Parathyroid adenoma (tissue), 2 donors: ENCODE measurements at regions not wholly inside any gene's neighbourhood (a gene's known extent, or its start where the extent isn't known, plus 50 kb on each side); places are given as distances from the start of the nearest gene placed in this dataset.

ENCODE experiments used
- H2AFZ ChIP-seq: fragments of 300-600 bp; sonication (generic); one replicate; pipeline ENCODE4 v1.7.0; 2017; ENCODE audit warnings: antibody characterized with exemption, mild to moderate bottlenecking
- H3K27ac ChIP-seq: fragments of 300-600 bp; sonication (generic); one replicate; pipeline ENCODE4 v1.7.0; 2017
- H3K27me3 ChIP-seq: fragments of 300-600 bp; sonication (generic); one replicate; pipeline ENCODE4 v1.7.0; 2017; ENCODE audit warnings: low read length; ENCODE audit not compliant: control insufficient read depth, insufficient read depth
- H3K36me3 ChIP-seq: fragments of 300-600 bp; sonication (generic); one replicate; pipeline ENCODE4 v1.7.0; 2017; ENCODE audit warnings: low read length; ENCODE audit not compliant: control insufficient read depth, insufficient read depth
- H3K4me1 ChIP-seq: fragments of 300-600 bp; sonication (generic); one replicate; pipeline ENCODE4 v1.7.0; 2017; ENCODE audit warnings: control low read depth
- H3K4me2 ChIP-seq: fragments of 300-600 bp; sonication (generic); one replicate; pipeline ENCODE4 v1.7.0; 2017; ENCODE audit warnings: low read length
- H3K4me3 ChIP-seq: fragments of 300-600 bp; sonication (generic); one replicate; pipeline ENCODE4 v1.7.0; 2017; ENCODE audit warnings: low read depth, low read length
- H3K79me2 ChIP-seq: fragments of 300-600 bp; sonication (generic); one replicate; pipeline ENCODE4 v1.7.0; 2017; ENCODE audit warnings: control low read depth
- H3K9ac ChIP-seq: fragments of 300-600 bp; sonication (generic); one replicate; pipeline ENCODE4 v1.7.0; 2017; ENCODE audit warnings: mild to moderate bottlenecking
- H3K9me3 ChIP-seq: fragments of 300-600 bp; sonication (generic); one replicate; pipeline ENCODE4 v1.7.0; 2017; ENCODE audit warnings: low read length; ENCODE audit not compliant: control insufficient read depth
- TF ChIP-seq, protein P1 (sequence below): fragments of 300-600 bp; sonication (generic); IDR thresholded peaks from one replicate; pipeline ENCODE4 v1.7.0; 2017; ENCODE audit warnings: antibody characterized with exemption, mild to moderate bottlenecking
- donor health status: primary hyperparathyroidism.

DNA sequence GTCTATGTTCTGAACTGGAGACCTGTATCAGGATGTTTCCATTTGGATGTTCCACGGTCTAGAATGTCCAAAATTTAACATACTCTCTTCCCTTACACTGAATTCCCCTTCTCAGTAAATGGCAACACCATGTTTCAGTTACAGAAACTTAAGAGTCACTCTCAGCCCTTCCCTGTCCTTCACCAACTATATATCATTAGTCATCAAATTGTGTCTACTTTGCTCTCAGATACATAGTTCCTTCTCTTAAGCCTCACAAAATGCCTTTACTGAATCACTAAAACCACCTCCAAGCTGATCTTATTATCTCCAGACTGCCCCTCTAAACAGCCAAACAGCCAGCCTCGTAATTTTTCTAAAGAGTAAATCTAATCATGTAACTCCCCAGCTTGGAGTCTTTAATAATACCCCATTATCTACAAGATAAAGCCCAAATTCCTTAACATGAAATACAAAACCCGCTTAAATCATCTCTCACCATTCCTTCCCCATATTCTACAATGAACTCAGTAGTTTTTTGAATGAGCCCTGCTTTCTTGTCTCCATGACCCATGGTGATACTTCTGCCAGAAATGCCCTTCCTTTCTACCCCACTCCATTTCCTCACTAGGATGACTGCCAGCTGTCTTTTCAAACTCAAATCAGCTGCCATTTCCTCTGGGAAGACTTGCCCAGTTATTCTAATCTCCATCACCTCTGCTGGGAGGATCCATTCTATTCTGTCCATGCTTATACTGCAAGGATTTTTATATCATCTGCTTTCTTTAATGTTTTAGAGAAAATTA, 102.7 kb upstream of the ARHGAP42 start:
- no peak overlapping the region for H3K9ac ChIP-seq
- TF ChIP-seq, protein P1, sequence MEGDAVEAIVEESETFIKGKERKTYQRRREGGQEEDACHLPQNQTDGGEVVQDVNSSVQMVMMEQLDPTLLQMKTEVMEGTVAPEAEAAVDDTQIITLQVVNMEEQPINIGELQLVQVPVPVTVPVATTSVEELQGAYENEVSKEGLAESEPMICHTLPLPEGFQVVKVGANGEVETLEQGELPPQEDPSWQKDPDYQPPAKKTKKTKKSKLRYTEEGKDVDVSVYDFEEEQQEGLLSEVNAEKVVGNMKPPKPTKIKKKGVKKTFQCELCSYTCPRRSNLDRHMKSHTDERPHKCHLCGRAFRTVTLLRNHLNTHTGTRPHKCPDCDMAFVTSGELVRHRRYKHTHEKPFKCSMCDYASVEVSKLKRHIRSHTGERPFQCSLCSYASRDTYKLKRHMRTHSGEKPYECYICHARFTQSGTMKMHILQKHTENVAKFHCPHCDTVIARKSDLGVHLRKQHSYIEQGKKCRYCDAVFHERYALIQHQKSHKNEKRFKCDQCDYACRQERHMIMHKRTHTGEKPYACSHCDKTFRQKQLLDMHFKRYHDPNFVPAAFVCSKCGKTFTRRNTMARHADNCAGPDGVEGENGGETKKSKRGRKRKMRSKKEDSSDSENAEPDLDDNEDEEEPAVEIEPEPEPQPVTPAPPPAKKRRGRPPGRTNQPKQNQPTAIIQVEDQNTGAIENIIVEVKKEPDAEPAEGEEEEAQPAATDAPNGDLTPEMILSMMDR = no peak

DNA sequence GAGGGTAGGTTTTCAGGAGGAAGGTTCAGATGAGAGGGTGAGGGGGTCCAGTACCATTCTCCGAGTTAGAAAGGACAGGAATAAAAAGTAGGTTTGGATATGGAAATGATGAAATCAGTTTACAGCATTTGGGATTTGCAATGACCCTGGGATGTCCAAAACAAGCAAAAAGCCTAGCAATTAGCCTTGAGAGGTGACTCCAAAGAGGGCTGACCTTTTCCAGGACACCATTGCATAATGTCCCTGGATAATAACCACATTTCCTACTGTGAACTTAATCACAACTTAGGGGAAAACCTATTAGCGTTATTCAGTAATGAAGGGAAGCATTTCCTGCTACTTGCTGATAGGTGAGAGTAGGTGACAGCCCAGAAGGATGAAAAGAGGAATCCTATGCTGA, 101.4 kb upstream of the ARHGAP42 start:
- TF ChIP-seq, protein P1 = no peak
- Histone ChIP-seq H3K4me1 (no peaks in the 10 kb centered on the region), H3K27ac (no peak overlapping the region), H3K79me2 (no peaks in the 10 kb centered on the region), H3K9me3 (no peaks in the 10 kb centered on the region), H3K4me2 (no peak overlapping the region), H3K36me3 (no peaks in the 10 kb centered on the region), H3K27me3 (no peaks in the 10 kb centered on the region), H3K4me3 (no peak overlapping the region), H2AFZ (no peak overlapping the region), H3K9ac (no peak overlapping the region)

More for the DNA sequence above, 102.7 kb upstream of the ARHGAP42 start:
- H3K4me2 ChIP-seq = no peak overlapping the region
- no peak overlapping the region for H3K27ac ChIP-seq
- no peaks in the 10 kb centered on the region for H3K79me2 ChIP-seq
- H3K27me3 ChIP-seq = no peaks in the 10 kb centered on the region
- H3K4me1 ChIP-seq = no peaks in the 10 kb centered on the region
- H2AFZ ChIP-seq = no peak overlapping the region
- no peak overlapping the region for H3K4me3 ChIP-seq
- no peaks in the 10 kb centered on the region for H3K36me3 ChIP-seq
- H3K9me3 ChIP-seq = no peaks in the 10 kb centered on the region

DNA sequence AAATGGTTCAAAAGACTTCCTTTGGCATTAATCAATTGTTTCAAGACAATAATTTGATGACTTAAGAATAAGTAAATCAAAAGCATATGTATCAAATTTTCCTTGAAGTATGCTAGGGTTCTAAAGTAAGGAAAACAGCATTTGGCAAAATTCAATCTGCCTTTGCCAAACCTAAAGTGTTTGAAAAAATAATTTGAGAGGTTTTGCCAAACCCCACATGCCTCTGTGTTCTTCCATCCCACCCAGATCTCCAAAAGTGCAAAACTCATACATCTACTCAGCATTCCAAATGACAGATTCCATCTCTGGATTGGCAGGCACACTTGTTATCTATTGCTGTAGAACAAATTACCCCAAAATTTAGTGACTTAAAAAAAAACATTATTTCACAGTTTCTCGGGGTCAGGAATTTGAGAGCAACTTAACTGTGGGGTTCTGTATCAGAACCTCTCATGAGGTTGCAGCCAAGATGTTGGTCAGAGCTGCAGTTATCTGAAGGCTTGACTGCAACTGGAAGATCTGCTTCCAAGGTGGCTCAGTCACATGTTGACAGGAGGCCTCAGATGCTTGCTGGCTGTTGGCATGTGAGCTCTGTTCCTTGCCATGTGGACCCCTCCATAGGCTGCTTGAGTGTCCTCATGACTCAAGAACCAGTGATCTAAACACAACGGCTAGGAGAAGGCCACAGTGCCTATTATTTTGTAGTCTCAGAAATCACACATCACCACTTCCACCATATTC, 100.6 kb upstream of the ARHGAP42 start:
- TF ChIP-seq, protein P1 = no peak
- Histone ChIP-seq H3K9ac (no peak overlapping the region), H3K79me2 (no peaks in the 10 kb centered on the region), H3K36me3 (no peaks in the 10 kb centered on the region), H3K4me1 (no peaks in the 10 kb centered on the region), H3K27me3 (no peaks in the 10 kb centered on the region), H3K27ac (no peak overlapping the region), H3K9me3 (no peaks in the 10 kb centered on the region), H2AFZ (no peak overlapping the region), H3K4me2 (no peak overlapping the region), H3K4me3 (no peak overlapping the region)

DNA sequence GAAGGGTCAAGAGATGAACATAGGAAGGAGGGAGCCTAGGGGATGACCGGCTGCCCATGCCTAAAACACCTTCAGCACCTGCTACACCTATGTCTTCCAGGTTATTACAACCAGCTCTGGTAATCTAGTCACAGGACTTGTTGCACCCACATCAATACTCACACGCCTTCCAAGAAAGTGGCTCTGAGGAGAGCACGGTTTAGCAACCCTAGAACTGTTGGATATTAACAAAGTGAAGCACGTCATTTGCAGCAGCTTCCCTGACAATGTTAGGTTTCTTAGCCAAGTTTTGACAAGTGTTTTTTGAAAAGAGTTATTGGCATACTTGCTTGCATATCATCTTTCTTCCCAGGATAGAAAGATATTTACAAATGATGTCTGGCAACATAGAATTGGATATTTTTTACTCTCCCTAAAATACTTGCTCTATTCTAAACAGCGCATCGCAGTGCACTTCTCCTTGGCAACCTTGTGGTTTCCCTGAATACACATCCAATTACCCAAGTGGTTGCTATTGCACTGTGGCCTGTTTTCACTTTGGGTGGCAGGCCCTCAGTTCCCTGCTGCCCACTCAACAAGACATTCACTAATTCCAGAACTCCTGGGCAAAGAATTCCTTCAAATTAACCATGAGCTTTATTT, 94.3 kb upstream of the ARHGAP42 start:
- Histone ChIP-seq H3K9me3 (no peaks in the 10 kb centered on the region), H3K4me2 (no peak overlapping the region), H3K36me3 (no peaks in the 10 kb centered on the region), H2AFZ (no peak overlapping the region), H3K79me2 (no peaks in the 10 kb centered on the region), H3K27me3 (no peaks in the 10 kb centered on the region), H3K4me1 (no peaks in the 10 kb centered on the region), H3K4me3 (no peak overlapping the region), H3K9ac (no peak overlapping the region), H3K27ac (no peak overlapping the region)
- TF ChIP-seq, protein P1 = no peak
